ENCODE measurements at regions not wholly inside any gene's neighbourhood (a gene's known extent, or its start where the extent isn't known, plus 50 kb on each side); places are given as distances from the start of the nearest gene placed in this dataset.

- TF ChIP-seq CTCF (IDR thresholded peaks at IDR 0.05): no peak
- no peak for TF ChIP-seq EP300 (IDR thresholded peaks at IDR 0.05)
- TF ChIP-seq POLR2A (IDR thresholded peaks at IDR 0.05): no peak
These were observed 173.3 kb upstream of the ZMIZ1 start for GRCh38 chr10:78895469-78895868.
